Body of pancreas (tissue), 4 donors: ENCODE measurements at regions not wholly inside any gene's neighbourhood (a gene's known extent, or its start where the extent isn't known, plus 50 kb on each side); places are given as distances from the start of the nearest gene placed in this dataset.

Experiments
- CTCF ChIP-seq, 7 experiments: fragments of 450-650 bp in 4 of 7; fragments of 200-600 bp in 3 of 7; sonication (generic) in 3 of 7; IDR thresholded peaks; one replicate each; pipeline ENCODE4 v1.5.1; 2016 to 2019; ENCODE audit warnings: antibody characterized with exemption in 7 of 7
- POLR2A ChIP-seq, 3 donors: fragments of 450-650 bp; IDR thresholded peaks; one replicate each; pipeline ENCODE4 v1.6.1; 2016; ENCODE audit warnings: antibody characterized with exemption in 3 of 3, mild to moderate bottlenecking in 2 of 3

- TF ChIP-seq CTCF (IDR thresholded peaks at IDR 0.05) (no peak), POLR2A (IDR thresholded peaks at IDR 0.05) (no peak)
Measured at GRCh38 chr1:14365301-14365988, 233.0 kb upstream of the KAZN start.
